Right ventricle myocardium superior (tissue), 1 donor: ENCODE measurements at regions not wholly inside any gene's neighbourhood (a gene's known extent, or its start where the extent isn't known, plus 50 kb on each side); places are given as distances from the start of the nearest gene placed in this dataset.
"Not testable (repeated sequence)": the region's sequence is repeated elsewhere in the genome, so short reads cannot be mapped to it uniquely, and the experiment has no call there.

Source experiments
- ATAC-seq: fragments of 200-7000 bp; cut with Tn5 transposase; one replicate; pipeline ENCODE4 v1.9.1; 2020; ENCODE audit warnings: mild to moderate bottlenecking; ENCODE audit not compliant: poor library complexity
- DNase-seq: peaks from one replicate; pipeline ENCODE4 v3.0.0-alpha.2; 2020
- intact Hi-C: fragments of 100-400 bp; cut with DNase I; formaldehyde crosslinking; loops from one replicate; pipeline ENCODE4 v1.11.2; 2022
- donor health status: DM: no; HTN: yes; CAD: no; lungs with severe emphysema.

GRCh38 chr4:30208731-30209435 lies 511.3 kb upstream of the PCDH7 start:
- ATAC-seq (no peak), DNase-seq (no peak)
- intact Hi-C loops: no loop called here

- ATAC-seq, DNase-seq, intact Hi-C loops: not testable (repeated sequence)
These were observed 504.2 kb upstream of the PCDH7 start for GRCh38 chr4:30215973-30216372.

- intact Hi-C loops: no loop called here
- ATAC-seq: no peak
- DNase-seq: no peak
These were observed 475.0 kb upstream of the PCDH7 start for GRCh38 chr4:30245140-30245539.

GRCh38 chr4:30256116-30256832 lies 463.9 kb upstream of the PCDH7 start:
- intact Hi-C loops: no loop called here
- DNase-seq (no peak), ATAC-seq (no peak)

- DNase-seq (no peak), ATAC-seq (no peak)
- intact Hi-C loops: no loop called here
These were observed 461.2 kb upstream of the PCDH7 start for GRCh38 chr4:30258949-30259348.

GRCh38 chr4:30262379-30262778 lies 457.8 kb upstream of the PCDH7 start:
- DNase-seq: no peak
- intact Hi-C loops: no loop called here
- no peak for ATAC-seq

- intact Hi-C loops: no loop called here
These were observed 455.7 kb upstream of the PCDH7 start for GRCh38 chr4:30264465-30264864.

GRCh38 chr4:30265716-30266115 lies 454.5 kb upstream of the PCDH7 start:
- intact Hi-C loops: no loop called here
- no peak for ATAC-seq
- no peak for DNase-seq

More at GRCh38 chr4:30264465-30264864, 455.7 kb upstream of the PCDH7 start:
- DNase-seq (no peak), ATAC-seq (no peak)

GRCh38 chr4:30268370-30268769 lies 451.8 kb upstream of the PCDH7 start:
- intact Hi-C loops: no loop called here
- DNase-seq: no peak
- no peak for ATAC-seq

- ATAC-seq (no peak), DNase-seq (no peak)
- intact Hi-C loops: no loop called here
These were observed 450.3 kb upstream of the PCDH7 start for GRCh38 chr4:30269850-30270249.

- no peak for ATAC-seq
- no peak for DNase-seq
- intact Hi-C loops: no loop called here
These were observed 438.2 kb upstream of the PCDH7 start for GRCh38 chr4:30281986-30282385.

- intact Hi-C loops: no loop called here
- DNase-seq: no peak
- no peak for ATAC-seq
These were observed 436.8 kb upstream of the PCDH7 start for GRCh38 chr4:30283336-30283735.

GRCh38 chr4:30294295-30294694 lies 425.9 kb upstream of the PCDH7 start:
- DNase-seq (no peak), ATAC-seq (no peak)
- intact Hi-C loops: no loop called here

GRCh38 chr4:30295652-30296051 lies 424.5 kb upstream of the PCDH7 start:
- ATAC-seq: no peak
- intact Hi-C loops: no loop called here
- DNase-seq: no peak

- no peak for DNase-seq
- intact Hi-C loops: no loop called here
- ATAC-seq: no peak
These were observed 406.2 kb upstream of the PCDH7 start for GRCh38 chr4:30314001-30314400.

- ATAC-seq (no peak), DNase-seq (no peak)
- intact Hi-C loops: no loop called here
These were observed 389.1 kb upstream of the PCDH7 start for GRCh38 chr4:30330894-30331652.

GRCh38 chr4:30341731-30342130 lies 378.4 kb upstream of the PCDH7 start:
- ATAC-seq (no peak), DNase-seq (no peak)
- intact Hi-C loops: no loop called here

GRCh38 chr4:30350288-30350687 lies 369.9 kb upstream of the PCDH7 start:
- no peak for DNase-seq
- intact Hi-C loops: no loop called here

GRCh38 chr4:30354605-30355004 lies 365.6 kb upstream of the PCDH7 start:
- no peak for DNase-seq
- intact Hi-C loops: no loop called here
- ATAC-seq: no peak

More at GRCh38 chr4:30350288-30350687, 369.9 kb upstream of the PCDH7 start:
- ATAC-seq: no peak

GRCh38 chr4:30362436-30362835 lies 357.7 kb upstream of the PCDH7 start:
- ATAC-seq: no peak
- intact Hi-C loops: no loop called here
- no peak for DNase-seq
